OCI-LY1 (cell line): ENCODE measurements at regions not wholly inside any gene's neighbourhood (a gene's known extent, or its start where the extent isn't known, plus 50 kb on each side); places are given as distances from the start of the nearest gene placed in this dataset.

Experiments used
- H2AFZ ChIP-seq: fragments of 200-600 bp; sonication (generic), shearing (Covaris generic); 2 replicates; pipeline ENCODE4 v1.6.0; 2014; ENCODE audit warnings: antibody characterized with exemption, mild to moderate bottlenecking, low read length
- H3F3A ChIP-seq: fragments of 200-600 bp; sonication (generic), shearing (Covaris generic); 2 replicates; pipeline ENCODE4 v1.6.0; 2014; ENCODE audit warnings: mild to moderate bottlenecking, antibody characterized with exemption, low read length, moderate library complexity; ENCODE audit not compliant: insufficient read depth
- H3K27ac ChIP-seq: fragments of 200-600 bp; sonication (generic); 2 replicates; pipeline ENCODE4 v1.5.1; 2014; ENCODE audit warnings: low read length, mixed run types, mild to moderate bottlenecking, low read depth; ENCODE audit not compliant: poor library complexity, severe bottlenecking
- H3K27me3 ChIP-seq: fragments of 200-600 bp; sonication (generic); 2 replicates; pipeline ENCODE4 v1.6.0; 2014; ENCODE audit warnings: antibody characterized with exemption, mild to moderate bottlenecking, low read length, moderate library complexity; ENCODE audit not compliant: insufficient read depth
- H3K36me3 ChIP-seq: fragments of 200-600 bp; sonication (generic); 2 replicates; pipeline ENCODE4 v1.6.1; 2014; ENCODE audit warnings: mild to moderate bottlenecking, antibody characterized with exemption, low read length, moderate library complexity, mixed read lengths; ENCODE audit not compliant: insufficient read depth
- H3K4me1 ChIP-seq: fragments of 200-600 bp; sonication (generic); 2 replicates; pipeline ENCODE4 v1.5.1; 2014; ENCODE audit warnings: mild to moderate bottlenecking, low read length, moderate library complexity; ENCODE audit not compliant: insufficient read depth, severe bottlenecking
- H3K4me2 ChIP-seq: fragments of 200-600 bp; sonication (generic), shearing (Covaris generic); 2 replicates; pipeline ENCODE4 v1.6.1; 2014; ENCODE audit warnings: low read length
- H3K4me3 ChIP-seq: fragments of 200-600 bp; sonication (generic); 2 replicates; pipeline ENCODE4 v1.5.1; 2014; ENCODE audit warnings: low read length, low read depth, mild to moderate bottlenecking, mixed read lengths; ENCODE audit not compliant: poor library complexity, severe bottlenecking
- H3K79me2 ChIP-seq: fragments of 200-600 bp; shearing (Covaris generic); 2 replicates; pipeline ENCODE4 v1.6.1; 2016; ENCODE audit warnings: mixed run types, low read length, mixed read lengths; ENCODE audit not compliant: insufficient read depth
- H3K9ac ChIP-seq: fragments of 200-600 bp; sonication (generic), shearing (Covaris generic); 2 replicates; pipeline ENCODE4 v1.6.1; 2014; ENCODE audit warnings: mild to moderate bottlenecking, low read length, mixed read lengths
- H3K9me2 ChIP-seq: fragments of 200-600 bp; sonication (generic), shearing (Covaris generic); 2 replicates; pipeline ENCODE4 v1.6.1; 2014; ENCODE audit warnings: low read depth, mild to moderate bottlenecking, low read length, mixed read lengths
- H3K9me3 ChIP-seq: fragments of 200-600 bp; shearing (Covaris generic); 2 replicates; pipeline ENCODE4 v1.6.1; 2014; ENCODE audit warnings: low read length, mixed read lengths
- H4K20me1 ChIP-seq: fragments of 200-600 bp; sonication (generic), shearing (Covaris generic); 2 replicates; pipeline ENCODE4 v1.6.0; 2016; ENCODE audit warnings: mild to moderate bottlenecking, low read length; ENCODE audit not compliant: insufficient read depth
- CTCF ChIP-seq: fragments of 200-600 bp; sonication (generic), shearing (Covaris generic); IDR thresholded peaks from 2 replicates; pipeline ENCODE4 v1.5.1; 2017; ENCODE audit warnings: mild to moderate bottlenecking, antibody characterized with exemption, low read length, moderate library complexity, mixed read lengths
- EZH2 ChIP-seq: fragments of 200-600 bp; sonication (generic), shearing (Covaris generic); IDR thresholded peaks from 2 replicates; pipeline ENCODE4 v1.8.0; 2017; ENCODE audit warnings: borderline replicate concordance, mixed run types, mild to moderate bottlenecking, antibody characterized with exemption, low read length, moderate library complexity, mixed read lengths

- H3K9ac ChIP-seq: no peak overlapping the region
- no peaks in the 10 kb centered on the region for H3K9me2 ChIP-seq
- no peak overlapping the region for H3K27ac ChIP-seq
- no peaks in the 10 kb centered on the region for H3F3A ChIP-seq
- TF ChIP-seq CTCF (no peak), EZH2 (no peak)
- no peaks in the 10 kb centered on the region for H3K79me2 ChIP-seq
- H4K20me1 ChIP-seq: no peaks in the 10 kb centered on the region
- no peaks in the 10 kb centered on the region for H3K9me3 ChIP-seq
- H2AFZ ChIP-seq: no peak overlapping the region
- H3K4me2 ChIP-seq: no peak overlapping the region
- no peaks in the 10 kb centered on the region for H3K27me3 ChIP-seq
- H3K4me1 ChIP-seq: no peaks in the 10 kb centered on the region
- no peaks in the 10 kb centered on the region for H3K36me3 ChIP-seq
- no peak overlapping the region for H3K4me3 ChIP-seq
These were observed 474.3 kb upstream of the CAMK1G start for GRCh38 chr1:209109001-209109785.

DNA sequence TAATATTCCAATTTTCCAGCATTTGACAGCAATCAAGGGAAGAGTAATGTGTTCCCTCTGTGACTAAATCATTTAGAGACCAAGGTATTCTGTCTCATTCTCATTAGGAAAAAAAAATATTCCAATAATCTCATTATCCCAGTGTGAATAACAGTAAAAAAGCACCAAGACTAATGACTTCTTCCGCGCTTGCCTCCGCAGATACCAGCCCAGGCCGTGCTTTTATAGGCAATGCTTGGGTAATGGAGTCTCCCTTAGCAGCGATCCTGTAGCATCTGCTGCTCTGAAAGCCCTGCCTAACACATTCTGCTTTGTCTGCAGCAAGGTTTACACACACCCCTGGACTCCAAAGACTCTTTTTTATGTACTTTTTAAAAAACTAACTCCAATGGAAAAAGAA, 470.0 kb upstream of the CAMK1G start:
- Histone ChIP-seq H3K9me3 (no peaks in the 10 kb centered on the region), H3K9me2 (no peaks in the 10 kb centered on the region), H3K9ac (no peak overlapping the region), H2AFZ (no peak overlapping the region), H3K4me2 (no peak overlapping the region), H4K20me1 (no peaks in the 10 kb centered on the region), H3K79me2 (no peaks in the 10 kb centered on the region), H3F3A (no peaks in the 10 kb centered on the region), H3K36me3 (no peaks in the 10 kb centered on the region), H3K4me1 (no peaks in the 10 kb centered on the region), H3K27ac (no peak overlapping the region), H3K27me3 (no peaks in the 10 kb centered on the region), H3K4me3 (no peak overlapping the region)
- no peak for TF ChIP-seq CTCF
- TF ChIP-seq EZH2: no peak

GRCh38 chr1:209116705-209117104, 466.8 kb upstream of the CAMK1G start:
- Histone ChIP-seq H3K4me1 (no peaks in the 10 kb centered on the region), H3K4me3 (no peak overlapping the region), H3K9ac (no peak overlapping the region), H3K9me2 (no peaks in the 10 kb centered on the region), H2AFZ (no peak overlapping the region), H3K27me3 (no peaks in the 10 kb centered on the region), H3K79me2 (no peaks in the 10 kb centered on the region), H3K36me3 (no peaks in the 10 kb centered on the region), H4K20me1 (no peaks in the 10 kb centered on the region), H3K27ac (no peak overlapping the region), H3K4me2 (no peak overlapping the region), H3K9me3 (no peaks in the 10 kb centered on the region), H3F3A (no peaks in the 10 kb centered on the region)
- TF ChIP-seq EZH2 (no peak), CTCF (no peak)
